Cardiac fibroblast (primary cell): ENCODE measurements at regions not wholly inside any gene's neighbourhood (a gene's known extent, or its start where the extent isn't known, plus 50 kb on each side); places are given as distances from the start of the nearest gene placed in this dataset.

Experiments
- DNase-seq, 2 donors: peaks; one replicate each; pipeline versions ENCODE4 v3.0.0 to v3.0.0-alpha.2; 2010; ENCODE audit warnings: low read depth in 2 of 2
- H3K4me3 ChIP-seq, 2 donors: replicated peaks in 1 of 2; 1 replicate in 1 of 2; 2 replicates in 1 of 2; pipeline ENCODE4 v1.5.1; 2011; ENCODE audit warnings: low read depth in 2 of 2, low read length in 2 of 2, mild to moderate bottlenecking in 2 of 2, moderate library complexity in 1 of 2
- TF ChIP-seq, protein P1 (sequence below): IDR thresholded peaks from one replicate; pipeline ENCODE4 v1.5.1; 2011; ENCODE audit warnings: low read depth, mild to moderate bottlenecking, low read length, inconsistent platforms

DNA sequence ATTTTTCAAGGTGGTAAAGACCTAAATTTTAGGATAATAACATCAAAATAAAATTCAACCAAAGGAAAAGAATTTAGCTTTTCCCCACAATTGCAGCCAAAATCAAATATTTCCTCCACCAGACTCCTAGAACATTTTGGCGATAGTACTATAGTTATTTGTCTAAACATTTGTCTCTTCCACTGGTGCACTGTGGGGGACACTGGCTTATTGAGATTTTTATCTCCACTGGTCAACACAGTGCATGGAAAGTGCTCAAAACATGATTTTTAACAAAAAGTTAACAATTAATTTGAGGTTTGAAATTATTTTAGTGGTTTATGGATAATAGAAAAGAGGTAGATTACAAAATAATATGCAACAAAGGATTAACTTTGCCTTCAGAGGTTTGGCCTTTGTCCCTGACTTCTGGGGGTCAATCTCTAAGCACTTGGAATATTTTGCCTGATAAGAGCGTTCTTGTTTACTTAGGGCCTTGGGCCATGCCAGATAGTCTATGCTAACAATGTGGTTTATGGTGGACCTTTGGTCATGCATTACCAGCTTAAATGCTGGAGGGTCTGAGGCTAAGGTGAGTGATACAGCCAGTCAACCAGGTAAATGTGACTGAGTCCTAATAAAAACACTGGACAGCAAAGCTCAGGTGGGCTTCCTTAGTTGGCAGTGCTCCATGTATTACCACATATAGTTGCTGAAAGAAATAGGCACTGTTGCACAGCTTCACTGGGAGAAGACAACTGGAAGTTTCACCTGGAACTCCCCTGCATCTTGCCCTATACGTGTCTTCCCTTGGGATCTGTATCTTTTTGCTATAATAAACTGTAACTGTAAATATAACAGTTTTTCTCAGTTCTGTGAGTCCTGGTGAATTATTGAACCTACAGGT lies 67.2 kb upstream of the SATB2 start:
- no peak for DNase-seq
- TF ChIP-seq, protein P1, sequence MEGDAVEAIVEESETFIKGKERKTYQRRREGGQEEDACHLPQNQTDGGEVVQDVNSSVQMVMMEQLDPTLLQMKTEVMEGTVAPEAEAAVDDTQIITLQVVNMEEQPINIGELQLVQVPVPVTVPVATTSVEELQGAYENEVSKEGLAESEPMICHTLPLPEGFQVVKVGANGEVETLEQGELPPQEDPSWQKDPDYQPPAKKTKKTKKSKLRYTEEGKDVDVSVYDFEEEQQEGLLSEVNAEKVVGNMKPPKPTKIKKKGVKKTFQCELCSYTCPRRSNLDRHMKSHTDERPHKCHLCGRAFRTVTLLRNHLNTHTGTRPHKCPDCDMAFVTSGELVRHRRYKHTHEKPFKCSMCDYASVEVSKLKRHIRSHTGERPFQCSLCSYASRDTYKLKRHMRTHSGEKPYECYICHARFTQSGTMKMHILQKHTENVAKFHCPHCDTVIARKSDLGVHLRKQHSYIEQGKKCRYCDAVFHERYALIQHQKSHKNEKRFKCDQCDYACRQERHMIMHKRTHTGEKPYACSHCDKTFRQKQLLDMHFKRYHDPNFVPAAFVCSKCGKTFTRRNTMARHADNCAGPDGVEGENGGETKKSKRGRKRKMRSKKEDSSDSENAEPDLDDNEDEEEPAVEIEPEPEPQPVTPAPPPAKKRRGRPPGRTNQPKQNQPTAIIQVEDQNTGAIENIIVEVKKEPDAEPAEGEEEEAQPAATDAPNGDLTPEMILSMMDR = no peak
- H3K4me3 ChIP-seq = no peak overlapping the region

DNA sequence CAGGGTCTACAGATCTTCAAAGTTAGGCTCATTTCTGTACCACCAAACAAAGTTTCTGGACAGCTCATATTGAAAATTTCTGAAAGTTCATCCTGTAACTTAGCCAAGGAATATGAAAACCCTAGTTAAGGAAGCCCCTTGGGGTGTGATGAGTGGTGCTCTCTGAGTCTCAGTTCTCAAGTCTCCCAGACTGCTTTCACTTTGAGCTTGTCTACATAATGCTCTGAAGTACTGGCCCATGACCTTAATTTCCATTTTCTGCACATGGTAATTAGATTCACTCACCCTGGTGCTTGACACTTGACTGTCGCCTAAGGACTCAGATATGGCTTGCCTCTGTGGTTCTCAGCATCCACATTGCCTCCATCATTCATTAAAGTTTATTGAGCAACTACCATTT lies 51.7 kb upstream of the SATB2 start:
- no peak for DNase-seq
- TF ChIP-seq, protein P1 = no peak

More for the DNA sequence above, 51.7 kb upstream of the SATB2 start:
- H3K4me3 ChIP-seq = no peak overlapping the region
